OCI-LY3 (cell line): ENCODE measurements at regions not wholly inside any gene's neighbourhood (a gene's known extent, or its start where the extent isn't known, plus 50 kb on each side); places are given as distances from the start of the nearest gene placed in this dataset.

Experiments
- EZH2phosphoT487 ChIP-seq: fragments of 200-600 bp; shearing (Covaris generic); IDR thresholded peaks from 2 replicates; pipeline ENCODE4 v1.6.1; 2018; ENCODE audit warnings: antibody characterized with exemption, mixed run types, low read depth
- TF ChIP-seq, protein P1 (sequence below): fragments of 200-600, 300-600 bp; sonication (generic); IDR thresholded peaks from 2 replicates; pipeline ENCODE4 v1.5.1; 2014; ENCODE audit warnings: antibody characterized with exemption, low read length, low read depth

DNA sequence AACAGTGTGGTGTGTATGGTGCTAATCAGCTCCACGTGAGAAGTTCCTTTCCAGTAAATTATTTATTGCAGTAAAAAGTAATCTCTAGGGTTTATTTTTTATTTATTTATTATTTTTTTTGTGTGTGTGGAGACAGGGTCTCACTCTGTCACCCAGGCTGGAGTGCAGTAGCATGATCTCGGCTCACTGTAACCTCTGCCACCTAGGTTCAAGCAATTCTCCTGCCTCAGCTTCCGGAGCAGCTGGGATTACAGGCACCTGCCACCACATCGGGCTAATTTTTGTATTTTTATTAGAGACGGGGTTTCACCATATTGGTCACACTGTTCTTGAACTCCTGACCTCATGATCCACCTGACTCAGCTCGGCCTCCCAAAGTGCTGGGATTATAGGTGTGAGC lies 606.9 kb downstream of the PCDH7 start:
- TF ChIP-seq, protein P1, sequence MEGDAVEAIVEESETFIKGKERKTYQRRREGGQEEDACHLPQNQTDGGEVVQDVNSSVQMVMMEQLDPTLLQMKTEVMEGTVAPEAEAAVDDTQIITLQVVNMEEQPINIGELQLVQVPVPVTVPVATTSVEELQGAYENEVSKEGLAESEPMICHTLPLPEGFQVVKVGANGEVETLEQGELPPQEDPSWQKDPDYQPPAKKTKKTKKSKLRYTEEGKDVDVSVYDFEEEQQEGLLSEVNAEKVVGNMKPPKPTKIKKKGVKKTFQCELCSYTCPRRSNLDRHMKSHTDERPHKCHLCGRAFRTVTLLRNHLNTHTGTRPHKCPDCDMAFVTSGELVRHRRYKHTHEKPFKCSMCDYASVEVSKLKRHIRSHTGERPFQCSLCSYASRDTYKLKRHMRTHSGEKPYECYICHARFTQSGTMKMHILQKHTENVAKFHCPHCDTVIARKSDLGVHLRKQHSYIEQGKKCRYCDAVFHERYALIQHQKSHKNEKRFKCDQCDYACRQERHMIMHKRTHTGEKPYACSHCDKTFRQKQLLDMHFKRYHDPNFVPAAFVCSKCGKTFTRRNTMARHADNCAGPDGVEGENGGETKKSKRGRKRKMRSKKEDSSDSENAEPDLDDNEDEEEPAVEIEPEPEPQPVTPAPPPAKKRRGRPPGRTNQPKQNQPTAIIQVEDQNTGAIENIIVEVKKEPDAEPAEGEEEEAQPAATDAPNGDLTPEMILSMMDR, result no peak
- no peak for TF ChIP-seq EZH2phosphoT487
